ENCODE measurements at regions not wholly inside any gene's neighbourhood (a gene's known extent, or its start where the extent isn't known, plus 50 kb on each side); places are given as distances from the start of the nearest gene placed in this dataset.
"Not testable (repeated sequence)": the region's sequence is repeated elsewhere in the genome, so short reads cannot be mapped to it uniquely, and the experiment has no call there.

- not testable (repeated sequence) for TF ChIP-seq CTCF, EP300, POLR2A (IDR thresholded peaks at IDR 0.05)
Measured at GRCh38 chr17:64730023-64730422, 67.9 kb upstream of the SMURF2 start.
